ENCODE measurements at regions not wholly inside any gene's neighbourhood (a gene's known extent, or its start where the extent isn't known, plus 50 kb on each side); places are given as distances from the start of the nearest gene placed in this dataset.

GRCh38 chr1:221633841-221634409, 108.0 kb downstream of the DUSP10 start:
- Histone ChIP-seq H3K36me3 (ENCODE audit: control insufficient read depth, insufficient read depth, low read length) (no peaks in the 10 kb centered on the region), H3K4me1 (no peaks in the 10 kb centered on the region), H3K4me3 (ENCODE audit: low read depth, low read length) (no peak overlapping the region), H3K27me3 (replicated peaks; ENCODE audit: control insufficient read depth, insufficient read depth, low read length) (no peaks in the 10 kb centered on the region), H3K9me3 (no peaks in the 10 kb centered on the region)
- H3K27me3 Mint-ChIP-seq (ENCODE audit: insufficient read depth, unreplicated experiment) = no peaks in the 10 kb centered on the region
- no peak for TF ChIP-seq CTCF (IDR thresholded peaks at IDR 0.05; ENCODE audit: insufficient read depth in 1 of 2, low read depth in 1 of 2, low read length in 1 of 2, severe bottlenecking in 1 of 2, unreplicated experiment in 1 of 2)
- no peak overlapping the region for H3K27ac Mint-ChIP-seq (ENCODE audit: unreplicated experiment)
- intact Hi-C loops (cut with micrococcal nuclease; ENCODE audit: unreplicated experiment) = no loop called here
- no peak overlapping the region for H3K4me3 Mint-ChIP-seq (ENCODE audit: unreplicated experiment)
- no peaks in the 10 kb centered on the region for H3K36me3 Mint-ChIP-seq (ENCODE audit: insufficient read depth, unreplicated experiment)
- no peaks in the 10 kb centered on the region for H3K4me1 Mint-ChIP-seq (ENCODE audit: low read depth, unreplicated experiment)
- no peaks in the 10 kb centered on the region for H3K9me3 Mint-ChIP-seq (ENCODE audit: unreplicated experiment)
- DNase-seq = no peak
- ChIA-PET CTCF (no interaction called here), POLR2A (no interaction called here)
- BruUV-seq (replicated peaks) = no TSS peak

- intact Hi-C loops (cut with micrococcal nuclease; ENCODE audit: unreplicated experiment) = no loop called here
Measured at GRCh38 chr1:221634606-221635005, 107.3 kb downstream of the DUSP10 start.

GRCh38 chr1:221635305-221635704, 106.6 kb downstream of the DUSP10 start:
- ChIA-PET POLR2A (no interaction called here), CTCF (no interaction called here)
- H3K4me3 ChIP-seq (ENCODE audit: low read depth, low read length) = no peak overlapping the region
- Mint-ChIP-seq H3K27me3 (ENCODE audit: insufficient read depth, unreplicated experiment) (no peaks in the 10 kb centered on the region), H3K4me3 (ENCODE audit: unreplicated experiment) (no peak overlapping the region), H3K27ac (ENCODE audit: unreplicated experiment) (no peak overlapping the region), H3K36me3 (ENCODE audit: insufficient read depth, unreplicated experiment) (no peaks in the 10 kb centered on the region), H3K9me3 (ENCODE audit: unreplicated experiment) (no peaks in the 10 kb centered on the region), H3K4me1 (ENCODE audit: low read depth, unreplicated experiment) (no peaks in the 10 kb centered on the region)
- no TSS peak for BruUV-seq (replicated peaks)
- no peak for DNase-seq
- H3K4me1 ChIP-seq = no peaks in the 10 kb centered on the region
- intact Hi-C loops (cut with micrococcal nuclease; ENCODE audit: unreplicated experiment) = no loop called here
- no peaks in the 10 kb centered on the region for H3K27me3 ChIP-seq (replicated peaks; ENCODE audit: control insufficient read depth, insufficient read depth, low read length)
- no peak for TF ChIP-seq CTCF (IDR thresholded peaks at IDR 0.05; ENCODE audit: insufficient read depth in 1 of 2, low read depth in 1 of 2, low read length in 1 of 2, severe bottlenecking in 1 of 2, unreplicated experiment in 1 of 2)
- H3K9me3 ChIP-seq = no peaks in the 10 kb centered on the region
- H3K36me3 ChIP-seq (ENCODE audit: control insufficient read depth, insufficient read depth, low read length) = no peaks in the 10 kb centered on the region

More at GRCh38 chr1:221634606-221635005, 107.3 kb downstream of the DUSP10 start:
- TF ChIP-seq CTCF (IDR thresholded peaks at IDR 0.05; ENCODE audit: insufficient read depth in 1 of 2, low read depth in 1 of 2, low read length in 1 of 2, severe bottlenecking in 1 of 2, unreplicated experiment in 1 of 2) = no peak
- Mint-ChIP-seq H3K9me3 (ENCODE audit: unreplicated experiment) (no peaks in the 10 kb centered on the region), H3K36me3 (ENCODE audit: insufficient read depth, unreplicated experiment) (no peaks in the 10 kb centered on the region), H3K27ac (ENCODE audit: unreplicated experiment) (no peak overlapping the region), H3K4me3 (ENCODE audit: unreplicated experiment) (no peak overlapping the region), H3K27me3 (ENCODE audit: insufficient read depth, unreplicated experiment) (no peaks in the 10 kb centered on the region), H3K4me1 (ENCODE audit: low read depth, unreplicated experiment) (no peaks in the 10 kb centered on the region)
- no peaks in the 10 kb centered on the region for H3K9me3 ChIP-seq
- H3K4me3 ChIP-seq (ENCODE audit: low read depth, low read length) = no peak overlapping the region
- no peaks in the 10 kb centered on the region for H3K4me1 ChIP-seq
- ChIA-PET CTCF (no interaction called here), POLR2A (no interaction called here)
- BruUV-seq (replicated peaks) = no TSS peak
- no peaks in the 10 kb centered on the region for H3K36me3 ChIP-seq (ENCODE audit: control insufficient read depth, insufficient read depth, low read length)
- no peaks in the 10 kb centered on the region for H3K27me3 ChIP-seq (replicated peaks; ENCODE audit: control insufficient read depth, insufficient read depth, low read length)
- no peak for DNase-seq

Data from Caco-2 (cell line).